ENCODE measurements at regions not wholly inside any gene's neighbourhood (a gene's known extent, or its start where the extent isn't known, plus 50 kb on each side); places are given as distances from the start of the nearest gene placed in this dataset.

- Histone ChIP-seq H3K4me2 (ENCODE audit: low read depth, low read length, poor library complexity, severe bottlenecking) (no peak overlapping the region), H4K20me1 (ENCODE audit: insufficient read depth, low read length, poor library complexity, severe bottlenecking) (no peaks in the 10 kb centered on the region)
Observed at GRCh38 chr12:116666305-116666673, 71.6 kb downstream of the SPRING1 start.

DNA sequence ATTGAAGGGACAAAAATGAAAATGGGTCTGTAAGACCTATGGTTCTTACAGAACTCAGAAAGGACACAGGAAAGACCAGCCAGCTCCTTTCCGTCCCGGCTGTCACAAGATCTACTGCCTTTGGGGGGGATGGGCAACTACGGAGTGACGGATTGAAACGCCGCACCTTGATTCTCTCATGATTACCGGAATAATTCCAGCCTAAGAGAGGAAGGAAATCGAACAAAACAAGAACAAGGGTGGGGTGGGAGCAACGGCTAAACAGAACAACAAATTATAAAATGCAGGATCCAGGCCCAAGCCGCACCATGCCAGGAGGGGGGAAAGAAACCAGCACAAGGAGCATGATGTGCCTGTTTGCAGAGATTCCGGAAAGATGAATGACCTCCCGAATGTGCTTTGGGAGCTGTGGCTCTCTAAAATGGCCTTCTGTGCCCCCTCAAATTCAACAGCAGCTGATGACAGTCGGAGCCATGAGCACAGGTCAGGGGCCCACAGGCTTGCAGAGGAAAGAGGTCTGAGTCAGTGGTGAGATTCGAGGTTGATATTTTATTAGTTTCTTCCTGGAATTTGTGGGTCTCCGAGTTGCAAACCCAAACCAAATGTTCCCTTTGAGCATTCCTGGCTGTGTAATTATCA, 72.1 kb downstream of the SPRING1 start:
- Histone ChIP-seq H2AFZ (ENCODE audit: low read length) (no peak overlapping the region), H4K20me1 (ENCODE audit: insufficient read depth, low read length, poor library complexity, severe bottlenecking) (no peaks in the 10 kb centered on the region), H3K79me2 (ENCODE audit: insufficient read depth, low read length) (no peaks in the 10 kb centered on the region), H3K4me1 (ENCODE audit: insufficient read depth, low read length, poor library complexity, severe bottlenecking) (no peaks in the 10 kb centered on the region), H3K4me3 (ENCODE audit: low read length, poor library complexity, severe bottlenecking) (no peak overlapping the region), H3K27me3 (ENCODE audit: insufficient read depth, low read length, poor library complexity, severe bottlenecking) (no peaks in the 10 kb centered on the region), H3K36me3 (ENCODE audit: insufficient read depth, low read length) (no peaks in the 10 kb centered on the region), H3K9me3 (ENCODE audit: insufficient read depth, low read depth, low read length) (no peaks in the 10 kb centered on the region), H3F3A (ENCODE audit: low read depth) (no peaks in the 10 kb centered on the region), H3K9me2 (replicated peaks; ENCODE audit: low read depth, low read length) (no peaks in the 10 kb centered on the region), H3K4me2 (ENCODE audit: low read depth, low read length, poor library complexity, severe bottlenecking) (no peak overlapping the region), H3K9ac (ENCODE audit: low read depth, low read length, poor library complexity, severe bottlenecking) (no peak overlapping the region)
- TF ChIP-seq EZH2phosphoT487 (IDR thresholded peaks at IDR 0.05; ENCODE audit: borderline replicate concordance), result no peak
- TF ChIP-seq, protein P1, sequence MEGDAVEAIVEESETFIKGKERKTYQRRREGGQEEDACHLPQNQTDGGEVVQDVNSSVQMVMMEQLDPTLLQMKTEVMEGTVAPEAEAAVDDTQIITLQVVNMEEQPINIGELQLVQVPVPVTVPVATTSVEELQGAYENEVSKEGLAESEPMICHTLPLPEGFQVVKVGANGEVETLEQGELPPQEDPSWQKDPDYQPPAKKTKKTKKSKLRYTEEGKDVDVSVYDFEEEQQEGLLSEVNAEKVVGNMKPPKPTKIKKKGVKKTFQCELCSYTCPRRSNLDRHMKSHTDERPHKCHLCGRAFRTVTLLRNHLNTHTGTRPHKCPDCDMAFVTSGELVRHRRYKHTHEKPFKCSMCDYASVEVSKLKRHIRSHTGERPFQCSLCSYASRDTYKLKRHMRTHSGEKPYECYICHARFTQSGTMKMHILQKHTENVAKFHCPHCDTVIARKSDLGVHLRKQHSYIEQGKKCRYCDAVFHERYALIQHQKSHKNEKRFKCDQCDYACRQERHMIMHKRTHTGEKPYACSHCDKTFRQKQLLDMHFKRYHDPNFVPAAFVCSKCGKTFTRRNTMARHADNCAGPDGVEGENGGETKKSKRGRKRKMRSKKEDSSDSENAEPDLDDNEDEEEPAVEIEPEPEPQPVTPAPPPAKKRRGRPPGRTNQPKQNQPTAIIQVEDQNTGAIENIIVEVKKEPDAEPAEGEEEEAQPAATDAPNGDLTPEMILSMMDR (conservative IDR thresholded peaks at IDR 0.05; ENCODE audit: low read length), result no peak

More at GRCh38 chr12:116666305-116666673, 71.6 kb downstream of the SPRING1 start:
- Histone ChIP-seq H3K27me3 (ENCODE audit: insufficient read depth, low read length, poor library complexity, severe bottlenecking) (no peaks in the 10 kb centered on the region), H3K4me3 (ENCODE audit: low read length, poor library complexity, severe bottlenecking) (no peak overlapping the region), H3K36me3 (ENCODE audit: insufficient read depth, low read length) (no peaks in the 10 kb centered on the region), H3K79me2 (ENCODE audit: insufficient read depth, low read length) (no peaks in the 10 kb centered on the region), H3K9ac (ENCODE audit: low read depth, low read length, poor library complexity, severe bottlenecking) (no peak overlapping the region), H3K9me2 (replicated peaks; ENCODE audit: low read depth, low read length) (no peaks in the 10 kb centered on the region), H3K9me3 (ENCODE audit: insufficient read depth, low read depth, low read length) (no peaks in the 10 kb centered on the region), H3F3A (ENCODE audit: low read depth) (no peaks in the 10 kb centered on the region), H3K4me1 (ENCODE audit: insufficient read depth, low read length, poor library complexity, severe bottlenecking) (no peaks in the 10 kb centered on the region), H2AFZ (ENCODE audit: low read length) (no peak overlapping the region)
- TF ChIP-seq EZH2phosphoT487 (IDR thresholded peaks at IDR 0.05; ENCODE audit: borderline replicate concordance), result no peak
- TF ChIP-seq, protein P1 (conservative IDR thresholded peaks at IDR 0.05; ENCODE audit: low read length), result no peak

GRCh38 chr12:116664085-116664484, 73.8 kb downstream of the SPRING1 start:
- Histone ChIP-seq H3K4me1 (ENCODE audit: insufficient read depth, low read length, poor library complexity, severe bottlenecking) (no peaks in the 10 kb centered on the region), H2AFZ (ENCODE audit: low read length) (no peak overlapping the region), H3F3A (ENCODE audit: low read depth) (no peaks in the 10 kb centered on the region), H4K20me1 (ENCODE audit: insufficient read depth, low read length, poor library complexity, severe bottlenecking) (no peaks in the 10 kb centered on the region), H3K9me3 (ENCODE audit: insufficient read depth, low read depth, low read length) (no peaks in the 10 kb centered on the region), H3K79me2 (ENCODE audit: insufficient read depth, low read length) (no peaks in the 10 kb centered on the region), H3K4me3 (ENCODE audit: low read length, poor library complexity, severe bottlenecking) (no peak overlapping the region), H3K27me3 (ENCODE audit: insufficient read depth, low read length, poor library complexity, severe bottlenecking) (no peaks in the 10 kb centered on the region), H3K9ac (ENCODE audit: low read depth, low read length, poor library complexity, severe bottlenecking) (no peak overlapping the region), H3K9me2 (replicated peaks; ENCODE audit: low read depth, low read length) (no peaks in the 10 kb centered on the region), H3K4me2 (ENCODE audit: low read depth, low read length, poor library complexity, severe bottlenecking) (no peak overlapping the region), H3K36me3 (ENCODE audit: insufficient read depth, low read length) (no peaks in the 10 kb centered on the region)
- TF ChIP-seq, protein P1 (conservative IDR thresholded peaks at IDR 0.05; ENCODE audit: low read length), result no peak
- TF ChIP-seq EZH2phosphoT487 (IDR thresholded peaks at IDR 0.05; ENCODE audit: borderline replicate concordance), result no peak
